ENCODE measurements at regions not wholly inside any gene's neighbourhood (a gene's known extent, or its start where the extent isn't known, plus 50 kb on each side); places are given as distances from the start of the nearest gene placed in this dataset.

DNA sequence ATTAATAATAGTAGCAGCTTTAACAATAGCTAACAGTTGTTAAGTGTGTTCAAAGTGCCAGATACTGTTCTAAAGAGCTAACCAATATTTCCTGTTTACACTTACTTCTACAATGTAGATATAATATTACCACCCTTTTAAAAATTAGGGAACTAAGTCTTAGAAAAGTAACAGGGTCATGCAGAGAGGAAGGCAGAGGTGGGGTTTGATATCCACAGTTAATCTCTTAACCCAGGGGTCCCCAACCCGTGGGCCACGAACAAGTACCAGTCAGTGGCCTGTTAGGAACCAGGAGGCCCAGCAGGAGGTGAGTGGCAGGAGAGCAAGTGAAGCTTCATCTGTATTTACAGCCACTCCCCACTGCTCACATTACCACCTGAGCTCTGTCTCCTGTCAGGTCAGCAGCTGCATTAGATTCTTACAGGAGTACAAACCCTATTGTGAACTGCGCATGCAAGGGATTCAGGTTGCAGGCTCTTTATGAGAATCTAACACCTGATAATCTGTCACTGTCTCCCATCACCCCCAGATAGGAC, 89.1 kb downstream of the ACTL7B start:
- no peaks in the 10 kb centered on the region for H3K9me3 ChIP-seq (ENCODE audit: severe bottlenecking)
- H3K4me1 ChIP-seq (ENCODE audit: insufficient read depth, poor library complexity, severe bottlenecking) = no peaks in the 10 kb centered on the region
- TF ChIP-seq, protein P1, sequence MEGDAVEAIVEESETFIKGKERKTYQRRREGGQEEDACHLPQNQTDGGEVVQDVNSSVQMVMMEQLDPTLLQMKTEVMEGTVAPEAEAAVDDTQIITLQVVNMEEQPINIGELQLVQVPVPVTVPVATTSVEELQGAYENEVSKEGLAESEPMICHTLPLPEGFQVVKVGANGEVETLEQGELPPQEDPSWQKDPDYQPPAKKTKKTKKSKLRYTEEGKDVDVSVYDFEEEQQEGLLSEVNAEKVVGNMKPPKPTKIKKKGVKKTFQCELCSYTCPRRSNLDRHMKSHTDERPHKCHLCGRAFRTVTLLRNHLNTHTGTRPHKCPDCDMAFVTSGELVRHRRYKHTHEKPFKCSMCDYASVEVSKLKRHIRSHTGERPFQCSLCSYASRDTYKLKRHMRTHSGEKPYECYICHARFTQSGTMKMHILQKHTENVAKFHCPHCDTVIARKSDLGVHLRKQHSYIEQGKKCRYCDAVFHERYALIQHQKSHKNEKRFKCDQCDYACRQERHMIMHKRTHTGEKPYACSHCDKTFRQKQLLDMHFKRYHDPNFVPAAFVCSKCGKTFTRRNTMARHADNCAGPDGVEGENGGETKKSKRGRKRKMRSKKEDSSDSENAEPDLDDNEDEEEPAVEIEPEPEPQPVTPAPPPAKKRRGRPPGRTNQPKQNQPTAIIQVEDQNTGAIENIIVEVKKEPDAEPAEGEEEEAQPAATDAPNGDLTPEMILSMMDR (IDR thresholded peaks at IDR 0.05; ENCODE audit: poor library complexity, severe bottlenecking) = no peak
- H3K27me3 ChIP-seq (ENCODE audit: insufficient read depth, poor library complexity, severe bottlenecking) = no peaks in the 10 kb centered on the region
- no peak for DNase-seq (ENCODE audit: low spot score)
- H3K27ac ChIP-seq (ENCODE audit: poor library complexity, severe bottlenecking) = no peak overlapping the region
- ATAC-seq (ENCODE audit: low read depth) = no peak
- no peak overlapping the region for H3K4me3 ChIP-seq (ENCODE audit: severe bottlenecking)
- H3K36me3 ChIP-seq (ENCODE audit: low read depth) = no peaks in the 10 kb centered on the region

DNA sequence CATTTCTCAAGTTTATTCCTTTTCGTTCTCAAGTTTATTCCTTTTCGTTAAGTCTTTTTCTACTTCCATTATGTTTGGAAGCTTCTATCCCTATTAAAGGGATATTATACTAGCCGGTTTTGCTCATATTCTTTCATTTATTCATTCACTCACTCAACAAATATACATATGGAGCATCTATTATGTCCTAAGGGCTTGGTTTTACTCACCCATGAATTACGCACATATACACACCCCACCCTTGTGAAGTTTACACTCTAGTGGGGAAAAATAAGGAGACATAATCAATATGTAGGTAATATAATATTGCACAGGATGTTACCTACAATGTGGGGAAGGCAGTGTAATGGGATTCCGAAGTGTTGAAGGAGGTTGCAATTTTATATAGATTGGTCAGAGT, 90.5 kb downstream of the ACTL7B start:
- H3K4me3 ChIP-seq (ENCODE audit: severe bottlenecking) = no peak overlapping the region
- no peak overlapping the region for H3K27ac ChIP-seq (ENCODE audit: poor library complexity, severe bottlenecking)

DNA sequence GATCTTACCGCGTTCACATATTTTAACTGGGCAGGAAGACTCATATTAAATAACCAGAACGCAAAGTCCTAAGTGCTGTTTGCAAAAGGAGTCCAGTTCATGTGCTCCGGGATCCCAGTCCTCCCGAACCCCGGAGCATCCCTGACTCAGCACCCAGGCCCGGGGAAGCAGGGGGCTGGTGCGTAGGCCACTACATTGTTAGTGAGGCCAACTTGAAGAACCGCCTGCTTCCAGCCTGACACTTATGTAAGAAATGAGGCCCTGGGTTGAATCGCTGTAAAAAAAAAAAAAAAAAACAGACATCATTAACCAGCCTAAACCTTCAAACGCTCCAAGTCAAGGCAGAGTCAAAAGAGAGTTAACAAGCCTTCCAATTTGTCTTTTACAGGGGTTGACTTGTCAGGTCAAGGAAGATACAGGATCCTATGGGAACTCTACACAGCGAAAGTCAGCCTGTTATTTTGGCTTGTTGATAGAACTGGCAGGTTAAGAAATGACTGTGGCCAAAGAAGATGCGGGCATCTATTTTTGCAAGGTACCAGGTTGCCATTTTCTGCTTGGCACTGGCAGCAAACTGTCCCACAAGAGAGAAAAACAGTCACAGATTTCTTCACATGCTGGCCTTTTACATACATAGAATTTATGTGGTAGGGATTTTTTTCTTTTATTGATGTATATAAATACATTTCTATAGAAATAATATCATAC, 93.3 kb downstream of the ACTL7B start:
- Histone ChIP-seq H3K27ac (ENCODE audit: poor library complexity, severe bottlenecking) (no peak overlapping the region), H3K4me3 (ENCODE audit: severe bottlenecking) (no peak overlapping the region), H3K27me3 (ENCODE audit: insufficient read depth, poor library complexity, severe bottlenecking) (no peaks in the 10 kb centered on the region), H3K36me3 (ENCODE audit: low read depth) (no peaks in the 10 kb centered on the region), H3K4me1 (ENCODE audit: insufficient read depth, poor library complexity, severe bottlenecking) (no peaks in the 10 kb centered on the region), H3K9me3 (ENCODE audit: severe bottlenecking) (no peaks in the 10 kb centered on the region)
- TF ChIP-seq, protein P1 (IDR thresholded peaks at IDR 0.05; ENCODE audit: poor library complexity, severe bottlenecking) = no peak
- DNase-seq (ENCODE audit: low spot score) = no peak
- ATAC-seq (ENCODE audit: low read depth) = no peak

More for the DNA sequence above, 90.5 kb downstream of the ACTL7B start:
- Histone ChIP-seq H3K4me1 (ENCODE audit: insufficient read depth, poor library complexity, severe bottlenecking) (no peaks in the 10 kb centered on the region), H3K27me3 (ENCODE audit: insufficient read depth, poor library complexity, severe bottlenecking) (no peaks in the 10 kb centered on the region), H3K9me3 (ENCODE audit: severe bottlenecking) (no peaks in the 10 kb centered on the region), H3K36me3 (ENCODE audit: low read depth) (no peaks in the 10 kb centered on the region)
- DNase-seq (ENCODE audit: low spot score) = no peak
- ATAC-seq (ENCODE audit: low read depth) = no peak
- TF ChIP-seq, protein P1 (IDR thresholded peaks at IDR 0.05; ENCODE audit: poor library complexity, severe bottlenecking) = no peak

DNA sequence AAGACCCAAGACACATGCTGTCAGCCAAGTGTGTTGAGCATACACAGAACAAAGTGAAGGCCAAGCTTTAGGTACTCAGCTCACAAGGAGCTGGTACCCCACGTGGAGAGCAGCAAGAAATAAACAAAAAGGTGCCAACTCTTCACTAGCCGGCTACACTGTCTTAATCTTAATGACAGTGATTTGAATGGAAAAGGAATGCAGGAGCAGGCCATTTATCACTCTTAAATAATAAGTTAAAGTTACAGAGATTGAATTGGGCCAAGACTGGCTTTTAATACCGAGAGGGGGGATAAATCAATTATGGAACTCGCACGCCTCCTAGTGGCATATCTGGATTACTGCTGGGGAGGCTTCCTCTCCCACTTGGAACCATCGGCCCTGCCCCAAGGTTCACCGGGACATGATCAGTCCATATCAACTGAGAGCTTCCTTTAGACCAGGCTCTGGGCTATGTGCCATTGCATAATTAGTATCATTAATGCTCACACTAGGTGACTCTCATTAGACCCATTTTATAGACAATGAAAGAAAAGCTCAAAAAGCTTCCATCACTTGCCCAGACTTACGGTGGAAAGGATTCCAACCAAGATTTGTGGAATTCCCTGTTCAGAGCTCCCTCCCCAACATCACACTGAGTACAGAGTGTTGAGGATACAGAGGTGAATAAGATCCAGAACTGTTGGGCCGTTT, 94.0 kb downstream of the ACTL7B start:
- TF ChIP-seq, protein P1 (IDR thresholded peaks at IDR 0.05; ENCODE audit: poor library complexity, severe bottlenecking) = peak; percentile 96
- Histone ChIP-seq H3K27me3 (ENCODE audit: insufficient read depth, poor library complexity, severe bottlenecking) (no peaks in the 10 kb centered on the region), H3K9me3 (ENCODE audit: severe bottlenecking) (no peaks in the 10 kb centered on the region), H3K4me1 (ENCODE audit: insufficient read depth, poor library complexity, severe bottlenecking) (no peaks in the 10 kb centered on the region), H3K36me3 (ENCODE audit: low read depth) (no peaks in the 10 kb centered on the region), H3K4me3 (ENCODE audit: severe bottlenecking) (no peak overlapping the region), H3K27ac (ENCODE audit: poor library complexity, severe bottlenecking) (no peak overlapping the region)
- ATAC-seq (ENCODE audit: low read depth) (peak; percentile 74), DNase-seq (ENCODE audit: low spot score) (no peak)

All from RWPE2 (cell line).